Fibroblast of lung (primary cell): ENCODE measurements at regions not wholly inside any gene's neighbourhood (a gene's known extent, or its start where the extent isn't known, plus 50 kb on each side); places are given as distances from the start of the nearest gene placed in this dataset.

Experiments
- EZH2 ChIP-seq: IDR thresholded peaks from 2 replicates; pipeline ENCODE4 v1.5.1; 2012; ENCODE audit warnings: low read length, control low read depth, mild to moderate bottlenecking; ENCODE audit errors: missing control alignments
- TF ChIP-seq, protein P1 (sequence below), 2 donors: IDR thresholded peaks in 1 of 2; conservative IDR thresholded peaks in 1 of 2; 1 replicate in 1 of 2; 2 replicates in 1 of 2; pipeline ENCODE4 v1.5.1; 2011 to 2012; ENCODE audit warnings: low read length in 2 of 2, control low read depth in 1 of 2, inconsistent platforms in 1 of 2, low read depth in 1 of 2, mild to moderate bottlenecking in 1 of 2

DNA sequence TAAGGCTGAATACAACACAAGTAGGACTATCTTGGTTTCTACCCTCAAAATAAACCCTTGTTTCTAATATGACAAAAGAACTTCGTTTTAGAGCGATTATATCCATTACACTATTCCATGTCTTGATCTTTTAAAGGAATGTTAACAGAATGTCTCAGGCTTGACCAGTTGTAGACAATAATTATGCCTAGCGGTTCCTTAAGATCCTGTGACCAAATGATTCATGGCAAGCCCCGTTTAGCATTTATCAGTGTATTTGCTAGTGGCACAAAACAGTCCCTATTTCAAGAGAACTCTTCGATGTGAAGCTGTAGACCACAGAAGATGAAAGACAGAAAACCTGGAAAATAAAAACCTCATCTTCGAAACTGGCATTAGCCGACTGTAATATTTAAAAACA, 200.9 kb upstream of the SOX9 start:
- TF ChIP-seq, protein P1, sequence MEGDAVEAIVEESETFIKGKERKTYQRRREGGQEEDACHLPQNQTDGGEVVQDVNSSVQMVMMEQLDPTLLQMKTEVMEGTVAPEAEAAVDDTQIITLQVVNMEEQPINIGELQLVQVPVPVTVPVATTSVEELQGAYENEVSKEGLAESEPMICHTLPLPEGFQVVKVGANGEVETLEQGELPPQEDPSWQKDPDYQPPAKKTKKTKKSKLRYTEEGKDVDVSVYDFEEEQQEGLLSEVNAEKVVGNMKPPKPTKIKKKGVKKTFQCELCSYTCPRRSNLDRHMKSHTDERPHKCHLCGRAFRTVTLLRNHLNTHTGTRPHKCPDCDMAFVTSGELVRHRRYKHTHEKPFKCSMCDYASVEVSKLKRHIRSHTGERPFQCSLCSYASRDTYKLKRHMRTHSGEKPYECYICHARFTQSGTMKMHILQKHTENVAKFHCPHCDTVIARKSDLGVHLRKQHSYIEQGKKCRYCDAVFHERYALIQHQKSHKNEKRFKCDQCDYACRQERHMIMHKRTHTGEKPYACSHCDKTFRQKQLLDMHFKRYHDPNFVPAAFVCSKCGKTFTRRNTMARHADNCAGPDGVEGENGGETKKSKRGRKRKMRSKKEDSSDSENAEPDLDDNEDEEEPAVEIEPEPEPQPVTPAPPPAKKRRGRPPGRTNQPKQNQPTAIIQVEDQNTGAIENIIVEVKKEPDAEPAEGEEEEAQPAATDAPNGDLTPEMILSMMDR (conservative IDR thresholded peaks at IDR 0.05 in 1 of 2, IDR thresholded peaks at IDR 0.05 in 1 of 2; ENCODE audit: low read depth in 1 of 2, low read length in 2 of 2), result no peak
- no peak for TF ChIP-seq EZH2
